Liver (tissue), 7 donors: ENCODE measurements at regions not wholly inside any gene's neighbourhood (a gene's known extent, or its start where the extent isn't known, plus 50 kb on each side); places are given as distances from the start of the nearest gene placed in this dataset.

Experiments
- DNase-seq: peaks from one replicate; pipeline ENCODE4 v3.0.0-alpha.2; 2017; ENCODE audit warnings: low spot score
- H3K27ac ChIP-seq, 2 donors: one replicate each; pipeline ENCODE4 v1.7.0; 2013; ENCODE audit warnings: inconsistent platforms in 2 of 2, low read length in 2 of 2, control low read depth in 1 of 2, low read depth in 1 of 2, mild to moderate bottlenecking in 1 of 2
- H3K27me3 ChIP-seq, 4 donors: one replicate each; pipeline versions ENCODE4 v1.6.1 to v1.7.0; 2013; ENCODE audit warnings: low read length in 3 of 4, inconsistent platforms in 1 of 4, mild to moderate bottlenecking in 1 of 4, moderate library complexity in 1 of 4; ENCODE audit not compliant: control insufficient read depth in 4 of 4, insufficient read depth in 4 of 4
- H3K36me3 ChIP-seq, 4 donors: one replicate each; pipeline versions ENCODE4 v1.6.1 to v1.7.0; 2013; ENCODE audit warnings: low read length in 3 of 4, mild to moderate bottlenecking in 3 of 4, low read depth in 1 of 4, moderate library complexity in 1 of 4; ENCODE audit not compliant: control insufficient read depth in 4 of 4, insufficient read depth in 3 of 4
- H3K4me1 ChIP-seq, 4 donors: one replicate each; pipeline versions ENCODE4 v1.6.1 to v1.7.0; 2013; ENCODE audit warnings: low read length in 3 of 4, mild to moderate bottlenecking in 3 of 4, moderate library complexity in 1 of 4; ENCODE audit not compliant: control insufficient read depth in 4 of 4, insufficient read depth in 4 of 4
- H3K4me3 ChIP-seq, 3 donors: one replicate each; pipeline versions ENCODE4 v1.6.1 to v1.7.0; 2013; ENCODE audit warnings: low read length in 3 of 3, control low read depth in 1 of 3, low read depth in 1 of 3, mild to moderate bottlenecking in 1 of 3
- H3K9ac ChIP-seq, 2 donors: one replicate each; pipeline ENCODE4 v1.7.0; 2013; ENCODE audit warnings: low read length in 2 of 2, mild to moderate bottlenecking in 2 of 2, moderate library complexity in 2 of 2, control low read depth in 1 of 2, low read depth in 1 of 2
- H3K9me3 ChIP-seq, 4 donors: one replicate each; pipeline versions ENCODE4 v1.6.1 to v1.7.0; 2013; ENCODE audit warnings: low read length in 3 of 4; ENCODE audit not compliant: control insufficient read depth in 4 of 4
- ATF3 ChIP-seq: IDR thresholded peaks from 2 replicates; pipeline ENCODE4 v1.6.1; 2016; ENCODE audit warnings: antibody characterized with exemption
- EGR1 ChIP-seq, 2 donors: IDR thresholded peaks; 2 replicates each; pipeline ENCODE4 v1.6.1; 2016 to 2018; ENCODE audit warnings: antibody characterized with exemption in 2 of 2, low read depth in 2 of 2
- FOXA1 ChIP-seq: IDR thresholded peaks from 2 replicates; pipeline ENCODE4 v1.6.1; 2016; ENCODE audit warnings: antibody characterized with exemption
- FOXA2 ChIP-seq: IDR thresholded peaks from 2 replicates; pipeline ENCODE4 v1.6.1; 2016; ENCODE audit warnings: antibody characterized with exemption
- GABPA ChIP-seq, 2 donors: IDR thresholded peaks in 1 of 2; conservative IDR thresholded peaks in 1 of 2; 2 replicates each; pipeline ENCODE4 v1.6.1; 2016; ENCODE audit warnings: antibody characterized with exemption in 2 of 2, mild to moderate bottlenecking in 1 of 2, moderate library complexity in 1 of 2
- HNF4G ChIP-seq: IDR thresholded peaks from 2 replicates; pipeline ENCODE4 v1.6.1; 2016; ENCODE audit warnings: antibody characterized with exemption
- JUND ChIP-seq, 2 donors: IDR thresholded peaks; 2 replicates each; pipeline ENCODE4 v1.6.1; 2016; ENCODE audit warnings: antibody characterized with exemption in 2 of 2
- MAX ChIP-seq: IDR thresholded peaks from 2 replicates; pipeline ENCODE4 v1.6.1; 2016; ENCODE audit warnings: antibody characterized with exemption
- NR2F2 ChIP-seq: IDR thresholded peaks from 2 replicates; pipeline ENCODE4 v1.6.1; 2016; ENCODE audit warnings: antibody characterized with exemption
- RAD21 ChIP-seq, 2 donors: IDR thresholded peaks; 2 replicates each; pipeline ENCODE4 v1.6.1; 2016; ENCODE audit warnings: antibody characterized with exemption in 2 of 2, mild to moderate bottlenecking in 2 of 2
- REST ChIP-seq: IDR thresholded peaks from 2 replicates; pipeline ENCODE4 v1.6.1; 2016; ENCODE audit warnings: antibody characterized with exemption, mild to moderate bottlenecking
- RXRA ChIP-seq, 2 donors: IDR thresholded peaks; 2 replicates each; pipeline ENCODE4 v1.6.1; 2017 to 2018; ENCODE audit warnings: antibody characterized with exemption in 2 of 2, mild to moderate bottlenecking in 1 of 2
- SP1 ChIP-seq: IDR thresholded peaks from 2 replicates; pipeline ENCODE4 v1.6.1; 2018; ENCODE audit warnings: antibody characterized with exemption, mild to moderate bottlenecking
- TAF1 ChIP-seq: conservative IDR thresholded peaks from 2 replicates; pipeline ENCODE4 v1.6.1; 2016; ENCODE audit warnings: antibody characterized with exemption, mild to moderate bottlenecking
- ZBTB33 ChIP-seq: IDR thresholded peaks from 2 replicates; pipeline ENCODE4 v1.6.1; 2016; ENCODE audit warnings: antibody characterized with exemption
- WGBS: extraction: QIAGEN DNeasy Blood & Tissue Kit; methylation state at CpG from one replicate; pipeline ENCODE4 v1.1.7; 2013; 5-methylcytosine and 5-hydroxymethylcytosine counted together
- donor health status: healthy.
- donor health status: healthy.
- donor health status: healthy.
- donor health status: healthy.

GRCh38 chr7:112930787-112931186, 140.6 kb upstream of the TMEM168 start:
- no peak overlapping the region for H3K4me3 ChIP-seq
- H3K4me1 ChIP-seq = peaks cover 0 to 2% (median 0%) of the 10 kb centered on the region in 4 donors
- H3K9me3 ChIP-seq = no peaks in the 10 kb centered on the region
- no peak for DNase-seq
- no peak overlapping the region for H3K27ac ChIP-seq
- H3K9ac ChIP-seq = no peak overlapping the region
- no peaks in the 10 kb centered on the region for H3K36me3 ChIP-seq
- no peak for TF ChIP-seq RXRA (IDR thresholded peaks at IDR 0.05)
- no peak for TF ChIP-seq EGR1 (IDR thresholded peaks at IDR 0.05; ENCODE audit: low read depth in 2 of 2)
- 52% methylated on average over 2 of the region's 2 CpGs for WGBS
- no peaks in the 10 kb centered on the region for H3K27me3 ChIP-seq

- H3K27ac ChIP-seq = no peak overlapping the region
- peaks cover 0 to 2% (median 0%) of the 10 kb centered on the region in 4 donors for H3K4me1 ChIP-seq
- no peak for DNase-seq
- H3K36me3 ChIP-seq = no peaks in the 10 kb centered on the region
- WGBS = 97% methylated on average over 3 of the region's 3 CpGs
- H3K4me3 ChIP-seq = no peak overlapping the region
- TF ChIP-seq ATF3 = no peak
- TF ChIP-seq ZBTB33 = no peak
- no peak for TF ChIP-seq MAX
- no peak for TF ChIP-seq TAF1
- no peak for TF ChIP-seq EGR1 (IDR thresholded peaks at IDR 0.05; ENCODE audit: low read depth in 2 of 2)
- TF ChIP-seq RAD21 (IDR thresholded peaks at IDR 0.05) = no peak
- no peak for TF ChIP-seq HNF4G
- no peak for TF ChIP-seq REST
- no peak for TF ChIP-seq JUND (IDR thresholded peaks at IDR 0.05)
- no peak for TF ChIP-seq SP1
- no peak for TF ChIP-seq FOXA1
- TF ChIP-seq GABPA (IDR thresholded peaks at IDR 0.05 in 1 of 2, conservative IDR thresholded peaks at IDR 0.05 in 1 of 2) = no peak
- no peak for TF ChIP-seq NR2F2
- no peak for TF ChIP-seq FOXA2
- no peaks in the 10 kb centered on the region for H3K27me3 ChIP-seq
- no peak overlapping the region for H3K9ac ChIP-seq
- no peaks in the 10 kb centered on the region for H3K9me3 ChIP-seq
Observed at GRCh38 chr7:112929421-112929820, 139.2 kb upstream of the TMEM168 start.
